ENCODE measurements at regions not wholly inside any gene's neighbourhood (a gene's known extent, or its start where the extent isn't known, plus 50 kb on each side); places are given as distances from the start of the nearest gene placed in this dataset.

DNA sequence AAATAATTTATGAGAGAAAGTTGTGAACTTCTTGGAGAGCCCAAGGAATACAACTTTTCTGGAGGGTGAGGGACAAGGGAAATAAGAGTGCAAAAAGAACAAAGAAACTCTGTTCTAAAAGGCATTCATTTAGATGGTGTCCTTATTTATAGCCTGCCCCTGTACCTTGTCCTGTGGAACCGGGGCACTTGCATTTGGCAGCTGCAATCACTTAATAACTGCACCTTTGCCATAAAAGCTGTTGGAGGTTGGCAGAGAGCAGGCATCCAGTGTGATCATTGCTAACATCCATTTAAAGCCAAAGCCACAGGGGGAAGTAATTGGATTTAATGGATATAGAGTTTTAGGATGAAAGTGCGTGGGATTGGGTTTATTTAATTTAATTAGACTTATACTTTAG, 50.8 kb upstream of the SGK1 start:
- in situ Hi-C loops (cut with MboI): no loop called here
- Histone ChIP-seq H3K79me2 (ENCODE audit: insufficient read depth) (no peaks in the 10 kb centered on the region), H3K4me1 (ENCODE audit: insufficient read depth) (peaks cover 16% of the 10 kb centered on the region)

More for the DNA sequence above, 50.8 kb upstream of the SGK1 start:
- Histone ChIP-seq H3K27ac (no peak overlapping the region), H3F3A (ENCODE audit: insufficient read depth) (peaks cover 8% of the 10 kb centered on the region), H3K9ac (no peak overlapping the region), H3K9me3 (ENCODE audit: low read depth) (no peaks in the 10 kb centered on the region), H4K20me1 (ENCODE audit: insufficient read depth) (no peaks in the 10 kb centered on the region), H3K4me3 (no peak overlapping the region), H3K9me2 (ENCODE audit: insufficient read depth) (no peaks in the 10 kb centered on the region), H3K27me3 (replicated peaks; ENCODE audit: insufficient read depth) (no peaks in the 10 kb centered on the region), H2AFZ (no peak overlapping the region), H3K4me2 (ENCODE audit: unreplicated experiment) (no peak overlapping the region), H3K36me3 (ENCODE audit: low read depth) (no peaks in the 10 kb centered on the region)
- WGBS, 2 experiments (ENCODE audit: low coverage in 1 of 2, low lambda C conversion rate in 2 of 2, missing lambda C conversion rate in 2 of 2): 97 to 98% methylated on average over 2 of the region's 2 CpGs
- no peak for TF ChIP-seq EZH2phosphoT487 (IDR thresholded peaks at IDR 0.05; ENCODE audit: insufficient read depth, low read depth)
- DNase-seq: no peak
